Ovary (tissue), 7 donors: ENCODE measurements at regions not wholly inside any gene's neighbourhood (a gene's known extent, or its start where the extent isn't known, plus 50 kb on each side); places are given as distances from the start of the nearest gene placed in this dataset.

Experiments
- DNase-seq, 5 donors: peaks; one replicate each; pipeline ENCODE4 v3.0.0-alpha.2; 2019 to 2020
- H3K27ac ChIP-seq, 2 donors: fragments of 200-600 bp; one replicate each; pipeline versions ENCODE4 v1.5.1 to v1.8.0; 2019 to 2022
- H3K27me3 ChIP-seq: fragments of 200-600 bp; one replicate; pipeline ENCODE4 v1.8.0; 2022
- H3K36me3 ChIP-seq: fragments of 200-600 bp; sonication (generic); one replicate; pipeline ENCODE4 v1.5.1; 2019
- H3K4me1 ChIP-seq: one replicate; pipeline ENCODE4 v1.8.1; 2013; ENCODE audit warnings: mild to moderate bottlenecking, moderate library complexity; ENCODE audit not compliant: insufficient read depth
- H3K4me3 ChIP-seq: fragments of 200-600 bp; sonication (generic); one replicate; pipeline ENCODE4 v1.5.1; 2017
- H3K9me3 ChIP-seq, 2 donors: fragments of 200-600 bp in 1 of 2; sonication (generic) in 1 of 2; one replicate each; pipeline versions ENCODE4 v1.5.1 to v1.8.1; 2013 to 2019; ENCODE audit warnings: mild to moderate bottlenecking in 1 of 2, moderate library complexity in 1 of 2
- EP300 ChIP-seq: sonication (generic); formaldehyde crosslinking; IDR thresholded peaks from one replicate; pipeline ENCODE4 v1.6.1; 2017; ENCODE audit warnings: antibody characterized with exemption
- POLR2A ChIP-seq: fragments of 450-650 bp; IDR thresholded peaks from one replicate; pipeline ENCODE4 v1.6.1; 2017; ENCODE audit warnings: antibody characterized with exemption, mild to moderate bottlenecking, moderate library complexity
- WGBS, 3 donors: extraction: QIAGEN DNeasy Blood & Tissue Kit in 1 of 3; methylation state at CpG; one replicate each; pipeline versions ENCODE4 v1.1.5 to v1.1.7; 2013 to 2017; 5-methylcytosine and 5-hydroxymethylcytosine counted together
- intact Hi-C, 4 donors: fragments of 100-400 bp; cut with DNase I; formaldehyde crosslinking; loops; one replicate each; pipeline versions ENCODE4 v1.11.0 to v1.15.1; 2022 to 2023
- TF ChIP-seq, protein P1 (sequence below), 3 donors: fragments of 450-650 bp in 2 of 3; fragments of 200-600 bp in 1 of 3; IDR thresholded peaks; one replicate each; pipeline versions ENCODE4 v1.5.1 to v1.8.0; 2016 to 2022; ENCODE audit warnings: antibody characterized with exemption in 3 of 3, mild to moderate bottlenecking in 1 of 3
- donor health status: DM: no; HTN: no; CAD: no; lungs with moderate emphysema.
- donor health status: DM: no; HTN: no; CAD: no.
- donor health status: Bipolar disorder and iron deficiency.
- donor health status: DM: no; HTN: no; CAD: no.
- donor health status: DM: yes; HTN: yes; CAD: no.

DNA sequence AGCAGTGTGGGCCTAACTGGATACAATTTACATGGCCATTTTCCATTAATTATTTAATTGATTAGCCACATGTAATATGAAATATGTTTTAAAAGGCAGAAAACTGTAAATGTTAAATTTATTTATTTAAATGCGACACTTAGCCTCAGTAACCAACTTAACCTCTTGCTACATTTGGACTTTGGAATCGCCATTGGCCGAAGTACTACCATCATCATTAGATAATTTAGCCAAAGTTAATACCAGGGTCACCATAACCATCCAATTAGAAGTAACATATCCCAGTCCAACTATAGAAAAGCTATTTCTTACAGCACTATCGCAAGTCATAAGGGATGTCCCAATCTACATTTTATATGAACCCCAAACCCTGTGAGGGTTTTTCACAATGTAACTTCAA lies 558.6 kb upstream of the IGFBP3 start:
- Histone ChIP-seq H3K27ac (no peak overlapping the region), H3K27me3 (no peaks in the 10 kb centered on the region), H3K4me1 (no peaks in the 10 kb centered on the region), H3K36me3 (no peaks in the 10 kb centered on the region), H3K9me3 (no peaks in the 10 kb centered on the region), H3K4me3 (no peak overlapping the region)
- TF ChIP-seq POLR2A (no peak), EP300 (no peak)
- TF ChIP-seq, protein P1, sequence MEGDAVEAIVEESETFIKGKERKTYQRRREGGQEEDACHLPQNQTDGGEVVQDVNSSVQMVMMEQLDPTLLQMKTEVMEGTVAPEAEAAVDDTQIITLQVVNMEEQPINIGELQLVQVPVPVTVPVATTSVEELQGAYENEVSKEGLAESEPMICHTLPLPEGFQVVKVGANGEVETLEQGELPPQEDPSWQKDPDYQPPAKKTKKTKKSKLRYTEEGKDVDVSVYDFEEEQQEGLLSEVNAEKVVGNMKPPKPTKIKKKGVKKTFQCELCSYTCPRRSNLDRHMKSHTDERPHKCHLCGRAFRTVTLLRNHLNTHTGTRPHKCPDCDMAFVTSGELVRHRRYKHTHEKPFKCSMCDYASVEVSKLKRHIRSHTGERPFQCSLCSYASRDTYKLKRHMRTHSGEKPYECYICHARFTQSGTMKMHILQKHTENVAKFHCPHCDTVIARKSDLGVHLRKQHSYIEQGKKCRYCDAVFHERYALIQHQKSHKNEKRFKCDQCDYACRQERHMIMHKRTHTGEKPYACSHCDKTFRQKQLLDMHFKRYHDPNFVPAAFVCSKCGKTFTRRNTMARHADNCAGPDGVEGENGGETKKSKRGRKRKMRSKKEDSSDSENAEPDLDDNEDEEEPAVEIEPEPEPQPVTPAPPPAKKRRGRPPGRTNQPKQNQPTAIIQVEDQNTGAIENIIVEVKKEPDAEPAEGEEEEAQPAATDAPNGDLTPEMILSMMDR (IDR thresholded peaks at IDR 0.05): no peak
- no peak for DNase-seq
- WGBS, 3 donors: 97 to 100% (median 98%) methylated on average over 4 of the region's 4 CpGs
- intact Hi-C loops: no loop called here

DNA sequence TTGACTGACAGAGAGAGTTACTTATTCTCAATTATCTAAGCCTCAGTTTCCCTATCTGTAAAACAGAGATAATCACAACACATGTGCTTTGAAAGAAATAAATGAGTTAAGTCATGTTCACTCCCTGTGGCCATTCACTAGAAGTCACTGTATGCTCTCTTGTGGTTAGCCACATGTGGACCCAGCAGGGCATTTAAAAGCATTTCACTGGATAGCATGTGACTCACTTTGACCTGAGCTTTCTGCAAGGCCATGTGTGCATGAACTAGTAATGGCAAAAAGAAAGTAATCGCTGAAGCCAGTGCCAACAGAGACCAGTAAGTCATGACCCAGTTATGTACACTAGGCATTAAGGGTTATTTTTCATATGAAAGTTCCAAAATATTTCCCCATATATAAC lies 557.0 kb upstream of the IGFBP3 start:
- Histone ChIP-seq H3K4me1 (no peaks in the 10 kb centered on the region), H3K36me3 (no peaks in the 10 kb centered on the region), H3K4me3 (no peak overlapping the region), H3K27me3 (no peaks in the 10 kb centered on the region), H3K27ac (no peak overlapping the region), H3K9me3 (no peaks in the 10 kb centered on the region)
- intact Hi-C loops: no loop called here
- DNase-seq: no peak
- TF ChIP-seq, protein P1 (IDR thresholded peaks at IDR 0.05): no peak
- no peak for TF ChIP-seq EP300
- WGBS, 3 donors: 90 to 97% (median 92%) methylated on average over 1 of the region's 1 CpG

GRCh38 chr7:46468753-46469356 lies 547.8 kb upstream of the IGFBP3 start:
- no peak for TF ChIP-seq POLR2A
- no peak for TF ChIP-seq EP300
- TF ChIP-seq, protein P1 (IDR thresholded peaks at IDR 0.05): no peak
- Histone ChIP-seq H3K4me1 (no peaks in the 10 kb centered on the region), H3K27me3 (no peaks in the 10 kb centered on the region), H3K4me3 (no peak overlapping the region), H3K36me3 (no peaks in the 10 kb centered on the region), H3K27ac (no peak overlapping the region), H3K9me3 (peaks cover 9 to 23% of the 10 kb centered on the region in 2 donors)
- intact Hi-C loops: no loop called here
- 70 to 81% (median 79%) methylated on average over 6 of the region's 6 CpGs for WGBS, 3 donors
- no peak for DNase-seq

DNA sequence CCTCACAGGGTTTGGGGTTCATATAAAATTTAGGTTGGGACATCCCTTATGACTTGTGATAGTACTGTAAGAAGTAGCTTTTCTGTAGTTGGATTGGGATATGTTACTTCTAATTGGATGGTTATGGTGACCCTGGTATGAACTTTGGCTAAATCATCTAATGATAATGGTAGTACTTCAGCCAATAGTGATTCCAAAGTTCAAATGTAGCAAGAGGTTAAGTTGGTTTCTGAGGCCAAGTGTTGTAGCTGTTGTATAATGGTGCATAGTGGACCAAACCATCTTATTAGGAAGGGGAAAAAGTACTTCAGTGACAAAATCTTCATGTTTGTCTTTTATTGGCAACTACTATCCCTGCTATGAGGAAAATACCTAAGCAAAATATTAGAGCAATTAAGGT lies 542.1 kb upstream of the IGFBP3 start:
- Histone ChIP-seq H3K4me1 (no peaks in the 10 kb centered on the region), H3K27ac (no peak overlapping the region), H3K9me3 (peaks cover 3 to 8% of the 10 kb centered on the region in 2 donors), H3K27me3 (no peaks in the 10 kb centered on the region), H3K36me3 (no peaks in the 10 kb centered on the region), H3K4me3 (no peak overlapping the region)
- DNase-seq: no peak
- intact Hi-C loops: no loop called here
- TF ChIP-seq POLR2A (no peak), EP300 (no peak)
- TF ChIP-seq, protein P1 (IDR thresholded peaks at IDR 0.05): no peak
